ENCODE measurements at regions not wholly inside any gene's neighbourhood (a gene's known extent, or its start where the extent isn't known, plus 50 kb on each side); places are given as distances from the start of the nearest gene placed in this dataset.

DNA sequence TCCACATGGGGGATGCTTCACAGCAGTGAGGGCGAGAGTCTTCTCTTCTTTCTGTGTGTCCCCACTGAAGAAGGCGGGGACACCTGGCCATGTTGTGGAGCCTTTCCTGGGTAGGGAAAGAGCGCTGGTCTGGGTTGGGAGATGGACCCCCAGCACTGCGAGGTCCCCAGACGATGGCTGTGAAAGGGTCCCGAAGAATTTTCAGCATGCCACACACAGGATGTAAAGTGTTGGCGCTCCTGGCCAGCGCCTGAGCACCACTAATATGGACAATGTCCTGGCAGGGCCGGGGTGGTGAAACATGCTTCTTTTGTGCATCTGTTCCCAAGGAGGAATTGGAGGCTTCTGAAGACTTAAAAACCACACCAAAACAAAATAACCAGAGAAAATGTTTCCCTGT lies 77.2 kb downstream of the GLI2 start:
- POLR2A ChIA-PET: no interaction called here

More for the DNA sequence above, 77.2 kb downstream of the GLI2 start:
- no peaks in the 10 kb centered on the region for H3K36me3 ChIP-seq (ENCODE audit: control insufficient read depth in 1 of 2, insufficient read depth in 2 of 2, low read length in 2 of 2)
- TF ChIP-seq ELF1 (IDR thresholded peaks at IDR 0.05; ENCODE audit: borderline replicate concordance, low read depth): no peak
- TF ChIP-seq POLR2A (IDR thresholded peaks at IDR 0.05; ENCODE audit: borderline replicate concordance, extremely low read depth, insufficient read depth, insufficient read length): no peak
- TF ChIP-seq TCF7L2 (IDR thresholded peaks at IDR 0.05; ENCODE audit: borderline replicate concordance, extremely low read depth, insufficient read depth, insufficient read length): no peak
- TF ChIP-seq SP1 (IDR thresholded peaks at IDR 0.05; ENCODE audit: low read depth): no peak
- no peak for TF ChIP-seq ZBTB33 (IDR thresholded peaks at IDR 0.05; ENCODE audit: extremely low read depth, insufficient replicate concordance, low read length)
- TF ChIP-seq EZH2phosphoT487 (IDR thresholded peaks at IDR 0.05; ENCODE audit: borderline replicate concordance): no peak
- no peak for TF ChIP-seq SRF (IDR thresholded peaks at IDR 0.05; ENCODE audit: low read depth)
- no peak for TF ChIP-seq EGR1 (IDR thresholded peaks at IDR 0.05; ENCODE audit: low read depth)
- TF ChIP-seq POLR2AphosphoS5 (IDR thresholded peaks at IDR 0.05; ENCODE audit: low read depth, low read length): no peak
- TF ChIP-seq FOSL1 (IDR thresholded peaks at IDR 0.05; ENCODE audit: low read depth): no peak
- TF ChIP-seq EZH2 (IDR thresholded peaks at IDR 0.05): no peak
- TF ChIP-seq SIN3A (IDR thresholded peaks at IDR 0.05; ENCODE audit: low read depth): no peak
- no peak for TF ChIP-seq ZNF274 (IDR thresholded peaks at IDR 0.05; ENCODE audit: low read depth, low read length)
- H3K9me2 ChIP-seq (ENCODE audit: insufficient read depth): no peaks in the 10 kb centered on the region
- no peak overlapping the region for H2AFZ ChIP-seq (ENCODE audit: low read depth, low read length, poor library complexity, severe bottlenecking)
- H3K4me1 ChIP-seq (ENCODE audit: control insufficient read depth in 1 of 2, insufficient read depth in 2 of 2, low read length in 2 of 2): peaks cover 0 to 3% of the 10 kb centered on the region in 2 experiments; a peak in 1 of 4 replicates
- ChIA-PET RAD21 (ENCODE audit: low non-redundant PET in 1 of 2, low total read pairs in 2 of 2, uncharacterized antibody in 2 of 2, unreplicated experiment in 2 of 2) (no interaction called here), CTCF (no interaction called here)
- intact Hi-C loops (cut with micrococcal nuclease): no loop called here
- no peak overlapping the region for H3K4me3 ChIP-seq (replicated peaks in 1 of 2; ENCODE audit: low read depth in 1 of 2, low read length in 2 of 2)
- H3K79me2 ChIP-seq (ENCODE audit: insufficient read depth, low read length): no peaks in the 10 kb centered on the region
- H3K4me2 ChIP-seq (ENCODE audit: low read length): no peak overlapping the region
- no peaks in the 10 kb centered on the region for H3K27me3 ChIP-seq (ENCODE audit: insufficient read depth, low read length)
- BruUV-seq (replicated peaks): no TSS peak
- no peak overlapping the region for H3K9ac ChIP-seq (ENCODE audit: low read length)
- DNase-seq (ENCODE audit: low read depth, low spot score): no peak
- no peak overlapping the region for H3K27ac ChIP-seq (ENCODE audit: low read depth, low read length)
- no peaks in the 10 kb centered on the region for H3K9me3 ChIP-seq (ENCODE audit: control insufficient read depth in 1 of 2, insufficient read depth in 1 of 2, low read depth in 1 of 2, low read length in 2 of 2)
- no peak for ATAC-seq
- H4K20me1 ChIP-seq (ENCODE audit: insufficient read depth): no peaks in the 10 kb centered on the region
